Fibroblast of skin of right biceps (primary cell): ENCODE measurements at regions not wholly inside any gene's neighbourhood (a gene's known extent, or its start where the extent isn't known, plus 50 kb on each side); places are given as distances from the start of the nearest gene placed in this dataset.
"Not testable (repeated sequence)": the region's sequence is repeated elsewhere in the genome, so short reads cannot be mapped to it uniquely, and the experiment has no call there.

Experiments used
- DNase-seq: peaks from one replicate; pipeline ENCODE4 v3.0.0-alpha.2; 2013

DNA sequence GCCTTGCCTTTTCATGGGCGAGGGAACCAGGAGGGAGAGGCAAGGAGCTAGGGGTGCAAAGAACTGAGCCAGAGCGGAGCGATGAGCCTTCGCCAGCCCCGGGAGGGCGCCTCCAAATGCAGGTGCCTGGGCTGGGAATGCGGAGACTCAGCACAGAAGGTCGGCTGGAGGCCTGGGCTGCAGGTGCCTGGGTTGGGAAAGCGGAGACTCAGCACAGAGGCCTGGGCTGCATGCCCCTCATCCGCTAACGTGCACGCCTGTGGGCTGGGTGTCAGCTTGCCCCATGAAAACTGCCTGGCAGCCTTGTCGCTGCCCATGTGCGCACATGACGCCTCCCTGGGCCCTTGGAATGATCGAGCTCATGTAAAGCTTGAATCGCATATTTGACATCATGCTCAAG, 51.8 kb downstream of the POM121L12 start:
- DNase-seq = no peak

DNA sequence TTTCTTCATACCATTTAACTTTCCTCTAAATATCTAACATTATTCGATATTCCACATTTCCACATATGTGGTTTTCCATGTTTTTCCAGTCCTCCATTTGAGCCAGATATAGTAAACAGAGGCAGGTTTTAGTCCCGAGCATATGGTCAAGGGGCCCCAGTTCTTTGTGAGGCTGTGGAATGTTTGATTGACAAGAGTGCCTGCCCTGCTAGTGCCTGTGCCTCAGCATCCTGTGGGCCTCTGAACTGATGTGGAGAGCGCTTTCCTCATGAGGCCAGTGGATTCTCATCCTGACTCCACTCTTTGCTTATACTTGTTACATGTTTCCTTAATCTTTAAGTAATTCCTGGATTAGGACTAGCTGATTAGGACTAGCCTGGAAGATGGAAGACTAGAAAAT, 58.8 kb downstream of the POM121L12 start:
- DNase-seq = no peak

- no peak for DNase-seq
Measured at GRCh38 chr7:53094827-53095226, 59.4 kb downstream of the POM121L12 start.

DNA sequence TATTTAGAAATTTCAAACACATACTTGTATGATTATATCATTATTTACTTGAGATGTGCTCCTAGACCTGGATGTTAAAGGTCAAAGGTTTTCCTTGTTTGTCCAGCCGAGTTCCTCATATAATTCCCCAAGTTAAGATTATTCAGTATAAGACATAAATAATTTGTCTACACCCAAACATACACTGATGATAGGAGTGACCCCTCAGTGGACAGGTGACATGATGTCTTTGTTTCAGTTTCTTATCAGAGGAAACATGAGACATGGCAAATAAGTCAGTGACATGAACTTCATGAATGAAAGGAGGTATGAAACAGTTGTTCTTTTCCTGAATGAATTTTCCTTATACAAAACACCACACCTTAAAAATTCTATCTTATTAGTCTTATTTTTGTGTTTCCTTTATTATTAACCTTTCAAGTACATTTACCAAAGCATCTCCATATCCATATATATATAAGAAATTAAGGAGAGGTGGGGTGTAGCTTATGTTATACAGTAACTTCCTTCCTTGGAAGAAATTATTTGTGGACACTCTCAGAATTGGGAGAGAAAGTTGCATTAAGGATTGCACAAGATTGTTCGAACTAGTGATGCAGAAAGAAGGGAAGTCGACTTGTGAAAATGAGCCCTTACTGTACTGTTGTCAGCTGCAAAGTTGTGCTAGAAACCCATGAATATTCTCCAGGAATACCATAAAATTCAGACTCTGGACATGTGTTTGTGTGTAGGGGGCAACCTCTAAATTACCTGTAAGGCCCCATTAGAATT, 60.5 kb downstream of the POM121L12 start:
- no peak for DNase-seq

DNA sequence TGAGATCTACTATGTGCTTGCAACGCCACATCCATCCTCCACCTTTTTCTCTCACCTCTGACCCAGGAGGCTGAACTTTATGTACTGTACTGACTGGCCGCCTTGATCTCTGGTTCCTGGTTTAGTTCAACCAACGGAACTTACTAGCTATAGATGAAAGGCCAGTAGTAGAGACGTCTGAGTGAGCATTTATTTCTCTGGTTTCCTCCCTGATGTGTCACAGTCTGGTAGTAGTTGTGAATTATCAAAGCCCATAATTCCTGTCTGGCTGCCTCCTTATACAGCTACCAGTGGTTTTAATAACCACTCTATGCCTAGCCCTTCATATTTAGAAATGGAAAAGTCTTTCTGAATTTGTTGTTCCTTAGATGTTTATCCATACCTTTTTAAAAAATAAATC, 64.7 kb downstream of the POM121L12 start:
- DNase-seq = no peak

DNA sequence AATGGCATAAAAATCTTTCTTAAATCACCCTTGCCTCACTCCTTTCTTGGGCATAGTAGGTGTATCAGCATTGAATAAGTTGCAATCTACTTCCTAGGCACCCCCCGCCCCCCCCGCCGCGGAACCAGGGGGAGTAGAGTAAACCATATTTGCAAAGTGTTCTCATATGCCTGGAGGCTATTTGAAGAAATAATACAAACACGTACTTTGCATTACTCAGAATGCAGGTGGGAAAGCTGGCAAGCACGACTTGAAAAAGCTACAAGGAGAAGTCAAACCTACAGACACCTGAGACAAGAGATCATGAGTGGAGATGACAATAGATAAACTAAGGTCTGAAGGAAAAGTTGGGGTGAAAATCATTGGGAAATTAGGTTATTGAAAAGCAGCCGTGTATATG, 65.6 kb downstream of the POM121L12 start:
- no peak for DNase-seq

GRCh38 chr7:53110425-53110824, 75.0 kb downstream of the POM121L12 start:
- DNase-seq = no peak

- no peak for DNase-seq
Measured at GRCh38 chr7:53111031-53111430, 75.6 kb downstream of the POM121L12 start.

DNA sequence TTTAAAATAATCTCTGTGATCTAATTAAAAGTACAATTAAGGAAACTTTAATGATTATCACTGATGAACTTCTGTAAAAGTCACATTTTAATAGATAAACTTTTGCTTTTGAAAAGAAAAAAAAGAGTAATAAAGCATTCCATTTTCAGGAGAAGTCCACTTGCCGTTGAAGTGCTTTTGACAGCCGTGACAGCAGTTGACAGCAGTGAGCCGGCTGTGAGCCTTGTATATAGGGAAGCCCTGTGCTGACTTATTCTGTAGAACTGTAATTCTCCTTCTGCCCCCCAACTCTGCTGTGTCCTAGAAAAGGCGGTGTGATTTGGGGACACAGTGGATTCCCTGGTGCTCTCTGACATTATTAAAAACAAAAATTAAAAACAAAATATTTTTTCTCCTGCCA, 78.0 kb downstream of the POM121L12 start:
- no peak for DNase-seq

- DNase-seq = no peak
Measured at GRCh38 chr7:53119514-53119941, 84.1 kb downstream of the POM121L12 start.

DNA sequence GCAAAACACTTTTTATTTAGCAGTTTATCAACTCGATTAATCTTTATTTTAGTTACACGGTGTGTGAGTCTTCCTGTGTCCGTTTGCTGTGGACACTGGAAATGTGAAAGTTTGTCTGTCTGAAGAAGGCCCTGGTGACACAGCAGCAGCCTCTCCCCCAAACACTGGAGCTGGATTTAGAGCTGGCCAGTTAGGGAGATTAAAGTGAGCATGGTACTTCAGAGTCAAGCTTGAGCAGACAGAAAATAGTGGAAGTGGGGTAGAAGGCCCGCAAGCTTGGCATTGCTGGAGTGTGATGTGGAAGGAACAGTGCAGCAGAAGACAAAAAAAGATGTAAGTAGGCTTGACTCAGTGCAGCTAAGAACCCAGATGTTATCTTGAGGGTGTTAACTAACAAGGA, 85.9 kb downstream of the POM121L12 start:
- DNase-seq = no peak

GRCh38 chr7:53131697-53132096, 96.3 kb downstream of the POM121L12 start:
- DNase-seq = no peak

DNA sequence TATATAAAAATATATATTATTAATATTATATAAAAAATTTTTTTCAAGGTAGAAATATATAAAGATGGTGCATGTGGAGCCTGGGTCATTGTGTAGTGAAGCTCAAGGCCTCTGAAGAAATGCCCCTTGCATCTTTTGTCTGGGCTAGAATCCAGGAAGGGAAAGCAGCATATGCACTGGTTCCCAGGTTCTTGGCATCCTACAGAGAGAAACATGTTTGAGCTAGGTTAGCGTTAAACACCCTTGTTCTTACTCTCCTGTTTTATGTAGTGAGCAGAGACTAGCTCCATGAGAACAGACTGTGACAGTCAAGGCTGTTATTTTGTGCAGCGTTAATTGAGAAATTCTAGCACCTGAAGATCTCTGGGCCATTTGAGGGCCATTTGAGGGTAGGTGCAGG, 116.1 kb downstream of the POM121L12 start:
- DNase-seq = no peak

DNA sequence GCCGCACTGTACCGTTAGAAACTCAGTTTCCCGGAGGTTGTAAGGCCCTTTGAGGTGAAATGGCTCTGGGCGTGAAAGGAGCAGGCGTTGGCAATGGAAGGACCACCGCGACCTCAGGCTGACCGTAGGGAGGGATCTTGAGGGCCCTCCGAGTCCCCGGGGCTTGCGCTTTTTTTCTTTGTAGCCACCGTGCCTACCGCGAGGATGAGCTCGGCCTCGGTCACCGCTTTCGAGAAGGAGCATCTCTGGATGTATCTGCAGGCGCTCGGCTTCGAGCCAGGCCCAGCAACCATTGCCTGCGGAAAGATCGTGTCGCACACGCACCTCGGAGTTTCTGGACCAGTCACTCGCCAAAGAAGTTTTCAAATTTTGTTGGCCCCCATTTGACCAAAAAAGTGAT, 151.8 kb downstream of the POM121L12 start:
- DNase-seq = not testable (repeated sequence)

DNA sequence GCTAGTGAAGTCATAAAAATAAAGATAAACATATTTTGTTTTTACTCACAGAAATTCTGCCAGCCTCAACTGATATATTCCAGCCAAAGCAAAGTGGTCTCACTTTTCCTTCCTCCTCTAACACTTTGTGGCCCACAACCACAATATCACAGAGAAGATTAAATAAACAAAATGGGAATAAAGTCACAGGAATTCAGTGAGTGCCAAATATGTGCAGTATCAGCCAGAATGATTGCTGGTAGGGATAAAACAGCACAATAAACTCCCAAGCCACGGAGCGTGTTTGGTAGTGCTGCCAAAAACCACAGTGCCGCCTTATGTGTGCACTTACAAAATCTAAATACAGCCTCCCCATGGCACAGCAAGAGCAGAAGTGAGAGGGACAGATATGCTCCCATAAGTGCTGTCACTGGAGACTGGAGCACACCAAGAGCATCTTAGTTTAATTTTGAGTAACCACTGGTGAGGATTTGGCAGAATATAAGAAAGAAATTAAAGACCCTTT, 155.8 kb downstream of the POM121L12 start:
- DNase-seq = no peak

- no peak for DNase-seq
Measured at GRCh38 chr7:53191836-53192443, 156.5 kb downstream of the POM121L12 start.

- DNase-seq = no peak
Measured at GRCh38 chr7:53205006-53205405, 169.6 kb downstream of the POM121L12 start.

GRCh38 chr7:53209129-53209528, 173.7 kb downstream of the POM121L12 start:
- DNase-seq = no peak

GRCh38 chr7:53214463-53214862, 179.0 kb downstream of the POM121L12 start:
- no peak for DNase-seq

DNA sequence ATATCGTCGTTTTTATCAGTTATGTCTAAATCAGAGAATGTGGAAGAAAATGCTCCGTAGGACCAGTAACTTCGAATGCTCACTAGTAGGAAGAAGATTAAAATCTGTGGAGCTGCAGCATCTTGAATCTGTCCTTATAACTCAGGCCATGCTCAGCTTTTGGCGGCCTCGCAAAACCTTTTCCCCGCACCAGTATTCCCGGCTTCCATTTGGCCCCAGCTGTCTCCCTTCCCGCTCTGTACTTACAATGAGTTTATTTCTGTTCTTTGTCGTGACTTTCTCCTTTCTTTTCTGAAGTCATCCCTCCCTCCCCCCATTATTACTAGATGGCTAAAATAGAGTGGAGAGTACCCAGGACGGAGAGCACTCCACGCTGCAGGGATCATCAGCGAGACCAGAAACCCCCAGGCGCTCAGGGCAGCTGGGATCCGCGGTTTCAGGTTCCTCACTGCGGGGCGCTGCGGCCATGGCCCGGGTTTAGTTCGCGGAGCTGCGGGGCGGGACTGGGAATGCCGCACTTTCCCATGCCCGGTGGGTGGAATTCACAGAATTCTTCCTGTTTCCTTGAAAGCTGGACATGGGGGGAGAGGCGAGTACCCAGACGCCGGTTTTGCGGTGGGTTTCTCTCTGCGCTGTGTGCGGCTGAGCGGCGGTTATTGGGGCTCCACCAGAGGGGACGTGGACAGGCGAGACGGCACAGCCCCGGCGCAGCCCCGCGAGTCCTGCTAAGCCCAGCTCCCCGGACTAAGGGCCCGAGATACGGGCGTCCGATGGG, 183.5 kb downstream of the POM121L12 start:
- no peak for DNase-seq

DNA sequence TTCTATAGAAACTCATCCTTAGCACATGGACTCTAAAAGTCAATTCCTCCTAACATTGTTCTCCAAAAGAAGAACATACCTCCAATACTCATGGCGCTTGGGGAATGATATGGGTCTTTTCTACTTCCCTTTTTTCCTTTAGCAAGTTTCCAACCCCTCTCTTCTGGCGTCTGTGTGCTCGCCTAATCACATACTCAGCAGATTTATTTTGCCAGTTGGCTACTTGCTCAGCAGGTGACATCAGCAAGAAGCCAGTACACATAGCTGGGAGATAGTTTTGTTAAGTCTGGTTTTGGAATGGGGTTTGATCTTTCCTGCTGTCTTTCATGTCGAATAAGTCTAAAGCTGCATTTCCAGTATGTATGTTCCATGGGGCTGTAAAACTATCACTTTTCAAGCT, 193.8 kb downstream of the POM121L12 start:
- DNase-seq = no peak

DNA sequence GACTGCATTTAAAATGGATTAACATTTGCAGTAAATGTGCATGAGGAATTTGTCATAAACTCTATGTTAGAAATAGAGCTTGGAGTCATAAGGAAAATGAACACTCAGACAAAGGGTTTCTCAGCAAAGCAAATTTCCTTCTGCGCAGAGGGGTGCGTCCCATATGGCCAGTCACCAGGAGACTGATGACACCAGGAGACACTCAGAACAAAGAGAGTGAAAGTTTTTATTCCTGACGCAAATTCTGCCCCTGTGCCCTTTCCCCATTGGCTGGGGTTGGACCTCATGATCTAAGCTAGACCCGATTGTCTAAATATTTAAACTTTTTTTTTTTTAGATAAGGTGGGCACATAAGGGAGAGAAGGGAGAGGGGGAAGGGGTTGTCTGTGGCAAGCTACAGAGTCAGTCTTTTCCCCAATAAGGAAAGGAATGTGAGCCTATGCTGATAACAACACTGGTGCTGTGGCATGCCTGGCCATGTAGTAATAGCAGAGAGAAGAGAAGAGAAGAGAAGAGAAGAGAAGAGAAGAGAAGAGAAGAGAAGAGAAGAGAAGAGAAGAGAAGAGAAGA, 202.0 kb downstream of the POM121L12 start:
- no peak for DNase-seq

- DNase-seq = no peak
Measured at GRCh38 chr7:53238021-53238605, 202.7 kb downstream of the POM121L12 start.
